22Rv1 (cell line): ENCODE measurements at regions not wholly inside any gene's neighbourhood (a gene's known extent, or its start where the extent isn't known, plus 50 kb on each side); places are given as distances from the start of the nearest gene placed in this dataset.
"Not testable (repeated sequence)": the region's sequence is repeated elsewhere in the genome, so short reads cannot be mapped to it uniquely, and the experiment has no call there.

Experiments used
- H3K27ac ChIP-seq: fragments of 450-650 bp; 2 replicates; pipeline ENCODE4 v1.5.1; 2017
- ZFX ChIP-seq: fragments of 450-650 bp; IDR thresholded peaks from 2 replicates; pipeline ENCODE4 v1.6.1; 2017; ENCODE audit warnings: antibody characterized with exemption, borderline replicate concordance
- TF ChIP-seq, protein P1 (sequence below): fragments of 450-650 bp; IDR thresholded peaks from 2 replicates; pipeline ENCODE4 v1.5.1; 2017; ENCODE audit warnings: mild to moderate bottlenecking

DNA sequence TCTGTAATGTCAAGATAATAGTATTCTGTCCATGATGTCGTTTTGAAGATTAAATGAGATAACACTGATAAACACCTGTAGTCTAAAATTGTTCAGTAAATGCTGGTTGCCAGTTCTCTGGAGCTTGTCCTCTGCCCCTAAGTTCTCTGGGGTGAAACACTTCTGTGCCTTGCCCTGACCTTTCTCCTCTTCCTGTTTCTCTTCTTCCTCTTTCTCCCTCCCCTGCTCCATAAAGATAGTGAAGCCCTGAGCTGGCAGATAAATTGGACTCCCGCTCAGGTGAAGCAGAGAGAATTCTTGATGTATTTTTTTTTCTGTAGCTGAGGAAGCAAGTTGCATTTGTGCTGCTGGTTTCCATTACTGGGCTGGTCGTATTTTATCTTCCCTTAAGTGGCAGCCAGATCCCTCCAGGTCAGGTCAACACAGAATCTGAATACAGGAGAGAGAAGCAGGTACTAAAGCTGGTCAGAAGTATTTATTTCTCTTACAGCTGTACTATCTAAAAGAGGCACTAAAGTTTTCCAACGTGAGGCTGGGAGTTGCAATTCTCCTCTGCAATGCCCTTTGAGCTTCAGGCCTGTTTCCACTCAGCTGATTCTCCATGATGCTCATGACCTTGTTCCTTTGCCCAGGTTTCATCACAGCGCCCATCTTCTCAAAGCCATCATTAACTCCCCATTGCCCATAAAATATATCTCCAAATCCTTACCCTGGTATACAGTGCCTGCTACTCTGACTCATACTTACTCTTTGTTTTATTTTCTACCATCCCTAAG, 319.3 kb upstream of the CFAP20DC start:
- H3K27ac ChIP-seq = no peak overlapping the region
- no peak for TF ChIP-seq ZFX
- TF ChIP-seq, protein P1, sequence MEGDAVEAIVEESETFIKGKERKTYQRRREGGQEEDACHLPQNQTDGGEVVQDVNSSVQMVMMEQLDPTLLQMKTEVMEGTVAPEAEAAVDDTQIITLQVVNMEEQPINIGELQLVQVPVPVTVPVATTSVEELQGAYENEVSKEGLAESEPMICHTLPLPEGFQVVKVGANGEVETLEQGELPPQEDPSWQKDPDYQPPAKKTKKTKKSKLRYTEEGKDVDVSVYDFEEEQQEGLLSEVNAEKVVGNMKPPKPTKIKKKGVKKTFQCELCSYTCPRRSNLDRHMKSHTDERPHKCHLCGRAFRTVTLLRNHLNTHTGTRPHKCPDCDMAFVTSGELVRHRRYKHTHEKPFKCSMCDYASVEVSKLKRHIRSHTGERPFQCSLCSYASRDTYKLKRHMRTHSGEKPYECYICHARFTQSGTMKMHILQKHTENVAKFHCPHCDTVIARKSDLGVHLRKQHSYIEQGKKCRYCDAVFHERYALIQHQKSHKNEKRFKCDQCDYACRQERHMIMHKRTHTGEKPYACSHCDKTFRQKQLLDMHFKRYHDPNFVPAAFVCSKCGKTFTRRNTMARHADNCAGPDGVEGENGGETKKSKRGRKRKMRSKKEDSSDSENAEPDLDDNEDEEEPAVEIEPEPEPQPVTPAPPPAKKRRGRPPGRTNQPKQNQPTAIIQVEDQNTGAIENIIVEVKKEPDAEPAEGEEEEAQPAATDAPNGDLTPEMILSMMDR = no peak

DNA sequence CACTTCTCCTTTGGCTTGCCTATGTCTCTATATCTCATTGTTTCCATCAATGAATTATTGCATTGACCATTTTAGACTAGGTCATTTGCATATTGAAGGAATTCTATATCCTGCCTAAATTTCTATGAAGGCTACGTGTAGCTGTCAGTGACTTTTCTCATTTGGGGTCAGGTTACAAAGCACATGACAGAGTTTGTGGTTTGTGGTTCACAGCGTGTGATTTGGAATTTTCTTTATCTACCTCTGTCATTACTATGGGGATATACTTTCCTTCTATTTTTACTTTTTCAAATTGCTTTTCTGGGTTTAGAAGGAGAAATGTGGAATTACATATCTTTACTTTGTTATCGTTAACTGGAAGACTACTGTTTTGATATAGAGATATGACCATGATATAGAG, 317.3 kb upstream of the CFAP20DC start:
- TF ChIP-seq, protein P1 = no peak
- no peak for TF ChIP-seq ZFX
- no peak overlapping the region for H3K27ac ChIP-seq

DNA sequence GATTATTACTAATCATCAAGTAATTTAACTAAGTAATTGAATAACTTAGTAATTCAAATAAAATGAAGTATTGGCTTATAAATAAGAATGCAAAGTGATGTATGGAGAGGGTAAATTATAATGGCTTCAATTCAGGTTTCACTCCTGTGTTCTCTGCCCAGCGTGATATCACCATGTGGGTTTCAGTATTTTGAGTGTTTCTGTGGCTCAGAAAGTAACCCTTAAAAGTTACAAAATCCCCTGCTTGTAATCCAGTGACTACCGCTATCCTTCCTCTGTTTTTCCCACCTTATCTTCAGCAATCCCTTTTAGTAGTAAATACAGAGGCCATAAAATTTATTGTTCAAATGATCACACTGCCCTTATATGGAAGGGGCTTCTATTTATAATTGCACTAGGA, 316.4 kb upstream of the CFAP20DC start:
- TF ChIP-seq, protein P1 = no peak
- TF ChIP-seq ZFX = no peak
- no peak overlapping the region for H3K27ac ChIP-seq

DNA sequence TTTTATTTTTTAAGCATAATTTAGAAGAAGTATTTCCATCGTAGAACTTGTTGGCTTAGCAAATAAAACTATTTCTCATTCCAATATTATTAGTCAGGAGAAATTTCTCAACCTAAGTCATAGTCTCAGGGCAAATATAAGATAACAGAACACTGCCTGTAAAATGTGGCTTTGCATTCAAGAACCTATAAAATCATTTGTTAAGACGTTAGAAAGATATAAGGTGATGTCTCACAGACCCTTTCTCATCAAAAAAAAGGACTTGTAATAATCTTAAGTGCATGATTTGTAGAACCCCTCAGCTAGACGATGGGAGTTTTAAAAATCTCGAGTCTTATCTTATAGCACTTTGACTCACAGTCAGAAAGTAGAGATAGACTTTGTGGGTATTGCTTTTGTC, 314.7 kb upstream of the CFAP20DC start:
- TF ChIP-seq ZFX = no peak
- TF ChIP-seq, protein P1 = no peak
- no peak overlapping the region for H3K27ac ChIP-seq

DNA sequence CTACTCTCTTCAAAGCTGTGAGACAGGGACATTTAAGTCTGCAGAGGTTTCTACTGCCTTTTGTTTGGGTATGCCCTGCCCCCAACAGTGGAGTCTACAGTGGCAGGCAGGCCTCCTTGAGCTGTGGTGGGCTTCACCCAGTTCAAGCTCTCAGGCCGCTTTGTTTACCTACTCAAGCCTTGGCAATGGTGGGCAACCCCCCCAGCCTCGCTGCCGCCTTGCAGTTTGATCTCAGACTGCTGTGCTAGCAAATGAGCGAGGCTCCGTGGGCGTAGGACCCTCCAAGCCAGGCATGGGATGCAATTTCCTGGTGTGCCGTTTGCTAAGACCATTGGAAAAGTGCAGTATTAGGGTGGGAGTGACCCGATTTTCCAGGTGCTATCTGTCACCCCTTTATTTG, 310.5 kb upstream of the CFAP20DC start:
- H3K27ac ChIP-seq = not testable (repeated sequence)

DNA sequence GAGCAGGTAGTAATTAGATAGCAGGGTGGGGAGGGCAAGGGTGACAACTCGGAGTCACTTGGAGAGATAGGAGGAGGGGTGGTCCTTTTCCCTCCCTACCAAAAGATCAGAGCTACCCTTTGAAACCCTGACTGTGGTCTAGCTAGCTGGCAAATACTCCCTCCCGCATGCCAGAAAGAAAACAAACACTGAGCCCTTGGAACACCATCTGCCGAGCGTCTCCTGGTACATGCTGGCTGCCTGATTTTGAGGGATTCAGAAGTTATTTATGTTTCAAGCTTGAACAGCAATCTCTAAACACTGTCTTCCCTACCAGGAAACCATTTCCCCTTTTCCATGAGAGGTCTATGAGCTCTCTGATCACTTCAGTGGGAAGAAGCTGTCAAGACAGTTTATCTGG, 291.6 kb upstream of the CFAP20DC start:
- no peak for TF ChIP-seq ZFX
- TF ChIP-seq, protein P1 = no peak
- no peak overlapping the region for H3K27ac ChIP-seq

DNA sequence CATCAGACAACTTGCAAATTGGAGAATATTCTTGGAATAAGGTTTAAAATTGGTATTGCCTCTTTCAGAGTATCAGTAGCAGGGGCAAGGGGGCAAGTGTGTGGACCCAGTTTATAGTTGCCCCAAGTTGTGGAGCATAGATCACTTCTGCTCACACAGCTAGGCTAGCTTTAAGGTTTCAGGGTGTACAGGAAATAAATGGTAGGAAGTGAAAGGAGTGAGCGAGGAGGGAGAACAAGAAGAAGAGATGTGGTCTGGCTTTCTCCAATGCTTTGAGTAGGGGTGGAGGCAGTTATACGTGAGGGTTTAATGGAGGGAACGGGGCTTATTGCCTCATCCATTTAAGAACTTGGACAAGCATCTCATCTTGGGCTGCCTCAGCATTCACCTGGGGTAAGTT, 290.0 kb upstream of the CFAP20DC start:
- no peak overlapping the region for H3K27ac ChIP-seq
- TF ChIP-seq, protein P1 = no peak

DNA sequence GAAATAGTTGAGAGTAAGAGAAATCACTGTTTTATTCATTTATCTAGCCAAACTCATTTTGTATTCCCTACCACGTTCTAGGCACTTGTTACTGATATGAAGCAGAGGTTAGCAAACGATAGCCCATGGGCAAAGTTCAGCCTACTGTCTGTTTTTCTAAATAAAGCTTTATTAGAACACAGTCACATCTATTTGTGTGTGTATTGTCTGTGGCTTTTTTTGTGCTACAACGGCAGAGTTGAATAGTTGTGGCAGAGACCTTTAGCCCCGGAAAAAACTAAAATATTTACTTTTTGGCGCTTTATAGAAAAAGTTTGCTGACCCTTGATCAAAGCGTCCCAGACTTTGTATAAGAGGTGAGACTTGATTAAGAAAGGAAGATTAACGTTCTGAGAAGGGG, 289.1 kb upstream of the CFAP20DC start:
- H3K27ac ChIP-seq = no peak overlapping the region
- TF ChIP-seq, protein P1 = no peak
- TF ChIP-seq ZFX = no peak
